ENCODE measurements at regions not wholly inside any gene's neighbourhood (a gene's known extent, or its start where the extent isn't known, plus 50 kb on each side); places are given as distances from the start of the nearest gene placed in this dataset.

DNA sequence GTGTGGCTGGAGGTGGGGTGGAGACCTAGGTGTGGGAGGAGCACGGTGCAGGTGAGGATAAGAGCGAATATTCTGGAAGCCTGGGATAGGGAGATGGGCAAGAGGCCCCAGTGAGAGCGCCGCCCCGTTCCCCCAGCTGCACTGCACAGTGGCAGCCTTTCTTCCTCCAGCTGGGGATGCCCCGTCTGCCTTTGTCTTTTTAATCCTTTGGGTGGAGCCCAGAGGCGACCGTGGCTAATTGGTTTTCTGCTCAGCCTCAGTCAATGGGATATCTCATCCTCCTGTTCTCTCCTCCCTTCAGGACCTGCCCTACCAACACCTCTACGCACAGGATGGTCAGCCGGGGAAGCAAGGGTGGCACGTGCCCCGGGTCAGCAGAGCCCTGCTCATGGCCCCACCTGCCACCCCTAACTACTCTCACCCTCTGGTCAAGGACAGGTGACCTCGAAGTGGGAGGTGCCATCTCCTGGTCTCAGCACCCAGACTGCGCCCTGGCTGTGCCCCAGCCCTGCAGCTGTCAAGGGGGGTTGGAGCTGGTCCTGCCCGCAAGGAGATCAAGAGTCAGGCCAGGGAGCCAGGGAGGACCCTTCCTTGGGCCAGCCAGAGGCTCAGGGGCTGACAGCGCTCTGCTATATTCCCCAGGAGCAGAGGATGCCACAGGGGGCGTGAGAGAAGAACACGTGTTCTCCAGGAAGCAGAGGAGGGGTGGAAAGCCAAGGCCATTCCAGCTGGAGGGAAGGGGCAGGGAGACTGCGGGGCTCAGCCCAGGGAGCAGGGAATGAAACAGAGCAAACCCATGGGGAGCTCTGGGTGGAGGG is 64.0 kb downstream of the ADRA2C start:
- intact Hi-C loops (cut with DNase I): no loop called here
- no peak for DNase-seq
- ATAC-seq (ENCODE audit: poor library complexity): no peak

DNA sequence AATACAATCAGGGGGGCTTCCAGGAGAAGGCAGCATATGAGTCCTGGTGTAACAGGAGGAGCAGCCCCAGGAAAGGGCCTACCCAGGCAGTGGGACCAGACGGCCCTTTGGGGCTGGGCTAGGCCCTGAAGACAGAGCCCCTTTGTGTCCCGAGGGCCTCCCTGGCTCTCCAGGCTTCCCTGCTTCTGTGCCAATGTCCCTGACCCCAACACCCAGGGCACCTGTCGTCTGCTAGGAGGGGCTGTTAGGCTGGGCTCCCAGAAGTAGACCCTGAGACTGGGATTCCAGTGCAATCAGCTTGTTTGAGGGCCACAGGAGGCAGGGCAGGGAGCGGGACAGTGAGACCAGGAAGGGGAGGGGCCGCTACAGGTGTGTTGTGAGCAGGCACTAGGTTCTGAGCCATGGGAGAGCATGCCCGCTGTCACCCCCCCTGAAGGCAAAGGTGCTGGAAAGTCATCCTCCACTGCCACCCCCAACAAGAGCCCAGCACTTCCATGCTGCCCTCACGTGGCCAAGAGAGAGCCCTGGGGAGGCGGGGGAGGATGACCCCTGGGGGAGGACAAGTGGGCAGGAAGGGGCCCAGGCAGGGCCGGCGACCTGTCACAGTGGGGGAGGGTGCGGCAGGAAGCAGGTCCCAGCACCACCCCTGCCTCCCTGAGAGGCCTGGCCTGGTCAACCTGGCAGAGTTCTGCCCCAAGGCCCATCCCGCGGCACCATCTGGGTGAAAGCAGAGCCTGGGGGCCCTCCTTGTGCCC is 64.8 kb downstream of the ADRA2C start:
- intact Hi-C loops (cut with DNase I): no loop called here
- ATAC-seq (ENCODE audit: poor library complexity): no peak
- peak; percentile 32 for DNase-seq

DNA sequence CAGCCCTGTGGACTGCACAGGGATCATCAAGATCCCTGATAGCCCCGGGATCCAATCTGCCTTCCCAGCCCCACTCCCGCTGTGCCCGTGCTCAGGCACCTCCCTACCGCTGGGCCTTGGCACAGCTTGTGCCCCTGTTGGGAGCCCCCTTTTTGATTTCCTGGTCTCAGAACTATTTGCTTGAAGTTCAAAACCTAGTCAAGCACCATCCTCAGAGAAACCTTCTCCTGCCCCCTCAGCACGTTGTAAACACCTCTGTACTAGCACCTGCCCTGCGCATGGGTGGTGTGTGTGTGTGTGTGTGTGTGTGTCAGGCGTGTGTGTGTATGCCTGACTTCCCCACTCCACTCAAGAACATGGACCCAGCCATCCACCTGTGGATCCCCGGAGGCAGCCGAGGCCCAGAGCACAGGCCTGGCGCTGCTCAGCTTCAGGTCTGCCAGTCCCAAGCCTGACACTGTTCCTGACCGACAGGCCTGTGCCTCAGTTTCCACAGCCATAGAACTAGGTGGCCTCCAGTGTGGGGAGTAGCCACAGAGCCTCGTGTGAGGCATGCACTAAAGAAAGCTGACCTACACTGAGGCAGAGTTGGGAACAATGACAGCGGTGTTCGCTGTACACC is 65.5 kb downstream of the ADRA2C start:
- no peak for ATAC-seq (ENCODE audit: poor library complexity)
- intact Hi-C loops (cut with DNase I): no loop called here
- DNase-seq: peak; percentile 17

DNA sequence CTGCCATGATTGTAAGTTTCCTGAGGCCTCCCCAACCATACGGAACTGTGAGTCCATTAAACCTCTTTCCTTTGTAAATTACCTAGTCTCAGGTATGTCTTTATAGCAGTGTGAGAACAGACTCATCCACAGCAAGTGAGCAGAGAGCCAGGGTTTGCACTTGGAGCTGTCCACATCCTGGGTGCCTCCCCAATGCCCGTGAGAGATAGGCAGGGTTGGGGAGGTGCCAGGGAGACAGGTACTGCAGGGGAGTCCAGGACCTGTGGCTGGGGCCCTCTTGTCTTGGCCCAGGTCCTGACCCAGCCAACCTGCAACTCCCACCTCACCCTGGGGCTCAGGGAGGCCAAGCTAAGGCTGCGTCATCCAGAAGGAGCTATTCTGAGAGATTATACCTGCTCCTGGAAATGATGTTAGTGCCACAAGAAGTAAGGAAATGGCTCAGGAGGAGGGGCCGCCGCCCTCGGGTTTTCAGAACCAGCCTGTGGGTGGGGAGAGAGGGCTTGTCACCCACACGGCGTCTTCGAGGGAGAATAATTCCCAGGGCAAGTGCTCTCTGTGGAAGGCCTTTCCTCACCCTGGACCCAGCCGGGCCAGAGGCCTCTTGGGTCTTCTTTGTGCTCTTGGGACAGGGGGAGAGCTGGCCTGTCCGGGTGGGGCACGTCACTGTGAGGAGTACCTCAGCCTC is 66.5 kb downstream of the ADRA2C start:
- ATAC-seq (ENCODE audit: poor library complexity) (no peak), DNase-seq (peak; percentile 35)
- intact Hi-C loops (cut with DNase I): no loop called here

DNA sequence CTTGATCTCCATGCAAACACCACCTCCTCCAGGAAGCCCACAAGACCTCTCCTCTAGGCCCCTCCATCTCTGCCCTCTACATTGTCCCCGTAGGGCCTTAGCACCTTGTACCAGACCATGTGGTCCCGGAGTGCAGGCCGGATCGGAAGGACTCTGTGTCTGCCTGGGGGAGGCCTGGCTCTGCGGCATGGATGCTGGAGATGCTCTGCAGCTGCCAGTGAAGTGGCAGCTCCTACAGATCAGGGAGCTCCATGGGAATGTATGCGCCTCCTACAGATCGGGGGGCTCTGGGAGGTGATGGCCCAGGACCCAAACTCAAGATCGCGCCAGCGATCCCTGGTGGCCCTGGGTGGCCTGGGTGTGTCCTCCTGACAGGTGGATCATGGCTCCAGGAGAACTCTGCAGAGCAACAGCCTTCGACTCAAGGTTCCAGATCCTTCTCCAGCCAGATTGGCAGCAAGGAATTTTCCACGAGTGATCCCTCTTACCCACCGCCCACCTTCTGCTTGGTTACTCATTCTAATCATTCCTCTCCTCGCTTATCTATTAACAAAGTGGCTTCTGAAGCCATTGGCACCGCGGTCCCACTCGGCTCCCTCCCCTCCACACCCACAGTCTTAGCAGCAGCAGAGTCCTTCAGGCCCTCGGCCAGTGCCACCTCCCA is 67.3 kb downstream of the ADRA2C start:
- intact Hi-C loops (cut with DNase I): no loop called here
- ATAC-seq (ENCODE audit: poor library complexity) (no peak), DNase-seq (peak; percentile 22)

DNA sequence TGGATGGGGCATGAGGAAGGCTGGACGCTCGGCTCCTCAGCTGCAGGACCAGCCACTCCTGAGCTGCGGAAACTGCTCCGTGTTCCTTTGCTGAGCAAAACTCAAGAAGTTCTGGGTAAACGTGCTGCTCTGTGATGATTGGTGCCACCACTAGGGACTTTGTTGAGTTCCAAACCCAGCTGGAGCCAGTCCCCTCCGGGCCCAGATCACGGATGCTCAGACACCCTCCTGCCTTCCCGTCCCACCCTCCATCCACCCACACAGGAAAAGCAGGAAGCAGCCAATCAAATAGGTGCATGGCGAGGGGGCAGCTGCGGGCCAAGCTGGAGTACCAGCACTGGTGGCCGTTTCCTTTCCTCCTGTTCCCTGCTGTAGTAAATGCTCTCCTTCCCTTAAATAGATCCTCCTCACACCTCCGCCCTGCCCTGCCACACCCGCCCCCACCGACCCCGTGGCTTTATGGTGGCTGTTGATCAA is 68.0 kb downstream of the ADRA2C start:
- DNase-seq (peak; percentile 28), ATAC-seq (ENCODE audit: poor library complexity) (no peak)
- intact Hi-C loops (cut with DNase I): no loop called here

DNA sequence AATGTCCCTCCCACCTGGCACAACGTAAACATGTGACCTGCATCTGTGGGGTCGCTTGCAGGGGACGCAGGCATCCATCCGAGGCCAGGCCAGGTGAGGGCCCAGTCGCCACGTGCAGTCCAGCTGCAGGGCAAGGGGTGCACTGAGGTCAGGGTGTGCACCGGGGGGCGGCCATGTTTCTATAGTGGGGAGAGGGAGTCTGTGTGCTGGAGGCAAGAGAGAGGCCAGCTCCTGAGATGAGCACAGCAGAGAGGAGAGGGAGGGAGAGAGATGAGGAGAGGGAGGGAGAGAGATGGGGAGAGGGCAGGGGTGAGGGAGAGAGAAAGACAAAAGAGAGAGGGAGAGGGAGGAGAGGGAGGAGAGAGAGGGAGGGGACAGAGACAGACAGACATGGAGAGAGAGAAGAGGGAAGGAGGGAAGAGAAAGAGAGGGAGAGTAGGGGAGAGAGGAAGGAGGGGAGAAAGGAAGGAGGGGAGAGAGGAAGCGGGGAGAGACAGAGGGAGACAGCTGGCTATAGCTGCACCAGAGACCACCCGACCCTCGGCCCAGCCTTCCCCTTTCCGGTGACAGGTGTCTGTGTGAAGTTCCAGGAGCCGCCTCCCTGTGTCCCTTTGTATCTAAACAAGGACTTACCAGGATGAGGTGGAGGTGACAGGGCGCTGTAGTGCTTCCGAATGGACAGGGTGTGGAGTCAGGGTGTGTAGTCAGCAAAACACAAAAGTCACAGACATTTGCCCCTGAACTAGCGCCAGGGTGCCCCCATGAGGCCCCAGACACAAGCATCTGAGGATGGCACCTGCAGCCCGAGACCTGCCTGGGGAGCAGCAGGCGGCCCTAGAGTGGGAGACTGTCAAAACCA is 68.7 kb downstream of the ADRA2C start:
- intact Hi-C loops (cut with DNase I): no loop called here
- ATAC-seq (ENCODE audit: poor library complexity) (no peak), DNase-seq (peak; percentile 17)

DNA sequence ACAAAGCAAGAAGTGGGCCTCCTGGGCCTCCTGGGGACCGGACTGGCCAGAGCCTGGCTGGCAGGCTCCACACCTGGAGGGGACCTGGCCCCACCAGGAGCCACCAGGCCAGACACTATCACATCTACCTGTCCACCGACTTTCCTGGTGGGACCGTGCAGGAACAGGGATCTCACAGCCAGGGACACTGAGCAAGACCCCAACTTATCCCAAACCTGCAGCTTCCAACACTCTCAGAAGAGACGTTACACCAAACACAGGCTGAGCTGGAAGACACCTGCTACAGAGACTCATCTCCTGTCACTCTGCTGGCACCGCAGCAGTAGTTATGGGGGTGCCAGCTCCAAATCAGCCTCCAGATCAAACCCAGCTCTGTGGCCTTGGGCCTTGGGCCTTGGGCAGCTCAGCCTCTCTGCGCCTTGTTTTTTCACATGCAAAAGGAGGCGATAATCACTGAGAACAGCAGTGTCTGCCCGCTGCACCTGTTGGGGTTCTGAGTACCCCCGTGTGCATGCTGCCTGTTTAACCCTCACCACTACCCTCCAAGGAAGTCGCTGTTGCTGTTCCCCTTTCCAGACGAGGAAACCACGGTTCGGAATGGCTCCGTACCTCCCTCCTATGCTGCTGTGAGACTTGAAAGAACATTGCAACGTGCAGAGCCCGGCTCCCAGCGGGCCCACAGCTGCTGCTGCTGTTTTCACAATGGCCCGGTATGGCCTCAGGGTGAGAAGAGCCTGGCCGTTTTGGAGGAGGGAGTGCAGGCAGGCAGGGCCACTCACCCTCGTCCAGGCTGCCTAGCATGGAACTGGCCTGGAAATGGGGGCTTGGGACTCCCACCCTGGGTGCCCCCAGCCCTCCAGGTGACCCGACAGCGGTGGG is 69.6 kb downstream of the ADRA2C start:
- DNase-seq: peak; percentile 4
- no peak for ATAC-seq (ENCODE audit: poor library complexity)
- intact Hi-C loops (cut with DNase I): no loop called here

DNA sequence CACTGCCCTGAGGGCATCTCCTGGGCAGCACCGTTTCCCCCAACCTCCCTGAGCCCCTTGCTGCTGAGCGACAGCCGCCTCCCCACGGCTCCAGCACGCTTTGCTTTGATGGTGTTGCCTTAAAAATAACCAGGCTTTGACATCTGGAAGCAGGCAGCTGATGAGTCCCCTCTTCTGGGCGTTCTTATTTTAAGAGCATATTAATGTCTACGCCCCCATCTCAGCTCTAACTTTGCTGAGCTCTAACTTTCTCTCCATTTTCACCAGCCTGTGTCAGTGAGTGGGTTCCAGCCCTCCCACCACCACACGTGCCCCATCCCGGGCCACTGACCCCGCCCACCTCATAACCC is 70.2 kb downstream of the ADRA2C start:
- ATAC-seq (ENCODE audit: poor library complexity) (no peak), DNase-seq (peak; percentile 25)
- intact Hi-C loops (cut with DNase I): no loop called here

DNA sequence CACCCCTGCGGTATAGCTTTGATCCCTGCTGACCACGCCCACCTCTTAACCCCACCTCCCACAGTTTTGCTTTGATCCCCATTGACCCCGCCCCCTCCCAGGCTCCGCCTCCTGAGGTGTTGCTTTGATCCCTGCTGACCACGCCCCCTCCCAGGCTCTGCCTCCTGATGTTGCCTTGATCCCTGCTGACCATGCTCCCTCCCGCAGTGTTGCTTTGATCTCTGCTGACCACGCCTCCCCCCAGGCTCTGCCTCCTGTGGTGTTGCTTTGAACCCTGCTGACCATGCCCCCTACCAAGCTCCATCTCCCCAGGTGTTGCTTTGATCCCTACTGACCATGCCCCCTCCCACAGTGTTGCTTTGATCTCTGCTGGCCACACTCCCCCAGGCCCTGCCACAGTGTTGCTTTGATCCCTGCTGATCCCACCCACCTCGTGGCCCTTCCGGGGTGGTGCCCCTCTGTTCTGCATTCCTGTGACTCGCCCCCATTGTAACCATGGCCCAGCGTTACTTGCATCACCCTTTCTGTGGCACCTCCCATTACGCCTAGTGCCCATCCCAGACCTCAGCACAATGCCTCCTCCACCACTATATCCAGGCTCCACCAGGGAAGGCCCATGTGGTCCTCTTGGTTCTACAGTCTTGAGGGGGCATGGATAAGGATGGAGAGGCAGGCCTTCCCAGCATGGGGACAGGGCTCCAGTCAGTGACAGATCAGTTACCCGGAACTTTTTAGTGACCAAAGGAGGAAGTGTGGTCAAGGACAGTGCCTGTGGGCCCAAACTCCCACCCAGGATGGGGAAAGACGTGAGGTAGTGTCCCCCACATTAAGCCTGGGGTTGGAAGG is 70.8 kb downstream of the ADRA2C start:
- DNase-seq: peak; percentile 25
- ATAC-seq (ENCODE audit: poor library complexity): no peak

DNA sequence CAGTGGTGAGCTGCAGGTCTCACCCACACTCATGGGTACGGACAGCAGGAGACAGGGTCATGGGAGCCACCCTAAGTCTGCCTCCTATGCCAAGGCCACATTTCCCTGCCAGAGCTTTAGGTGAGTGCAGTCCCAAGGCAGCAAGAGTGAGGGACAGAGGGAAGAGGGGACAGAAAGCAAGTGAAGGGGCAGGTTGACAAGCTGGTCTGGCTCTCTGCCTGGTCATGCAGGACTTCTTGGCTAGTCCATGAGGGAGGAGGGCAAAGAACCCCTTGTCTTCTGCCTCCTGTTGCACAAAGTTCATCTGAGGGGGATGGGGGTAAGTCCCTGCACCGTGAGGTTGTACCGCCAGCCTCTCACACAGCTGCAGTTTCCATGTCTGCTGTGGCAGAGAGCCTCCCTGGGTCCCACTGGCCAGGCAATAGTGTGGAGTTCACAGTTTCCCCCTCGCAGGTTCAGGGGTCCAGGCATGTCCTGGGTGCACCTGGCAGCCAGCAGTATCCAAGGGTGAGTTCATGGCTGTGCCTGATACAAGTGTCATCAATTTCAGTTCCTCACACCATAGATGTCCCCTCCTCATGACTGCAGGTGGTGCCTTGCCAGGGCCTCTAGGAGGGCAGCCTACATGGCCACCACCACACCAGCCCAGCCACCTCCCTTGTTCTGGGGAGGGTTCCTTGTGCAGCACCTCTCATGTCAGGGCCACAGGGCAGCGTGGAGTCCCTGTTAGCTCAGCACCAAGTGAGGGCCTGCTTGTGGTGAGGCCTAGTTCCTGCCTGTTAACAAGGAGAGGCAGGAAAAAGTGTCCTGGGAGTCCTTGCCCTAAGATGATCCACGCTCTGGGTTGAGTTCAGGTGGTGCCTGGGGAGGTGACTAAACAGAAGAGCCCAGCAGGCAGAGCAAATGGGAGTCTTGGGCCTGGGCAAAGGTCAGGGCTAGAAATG is 72.5 kb downstream of the ADRA2C start:
- DNase-seq (peak; percentile 14), ATAC-seq (ENCODE audit: poor library complexity) (no peak)
- intact Hi-C loops (cut with DNase I): no loop called here

More for the DNA sequence above, 70.8 kb downstream of the ADRA2C start:
- intact Hi-C loops (cut with DNase I): no loop called here

DNA sequence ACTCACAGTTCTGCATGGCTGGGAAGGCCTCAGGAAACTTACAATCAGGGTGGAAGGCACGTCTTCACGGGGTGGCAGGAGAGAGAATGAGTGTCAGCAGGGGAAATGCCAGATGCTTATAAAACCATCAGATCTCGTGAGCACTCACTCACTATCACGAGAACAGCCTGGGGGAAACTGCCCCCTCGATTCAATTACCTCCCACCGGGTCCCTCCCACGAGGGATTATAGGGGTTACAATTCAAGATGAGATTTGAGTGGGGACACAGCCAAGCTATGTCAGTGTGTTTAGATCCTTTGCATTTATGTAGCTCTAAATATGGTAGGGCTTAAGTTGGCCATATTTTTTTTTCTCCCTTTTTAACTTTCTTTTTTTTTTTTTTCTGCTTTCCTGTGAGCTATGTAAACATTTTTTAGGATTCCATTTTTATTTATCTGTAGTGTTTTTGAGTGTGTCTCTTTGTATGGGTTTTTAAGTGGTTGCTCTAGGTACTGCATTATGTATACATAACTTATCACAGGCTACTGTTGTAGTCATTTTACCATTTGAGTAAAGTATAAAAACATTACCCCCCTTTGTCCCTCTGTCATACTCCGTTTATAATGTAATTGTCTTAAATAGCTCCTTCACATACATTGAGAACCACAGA is 79.0 kb downstream of the ADRA2C start:
- intact Hi-C loops (cut with DNase I): no loop called here
- DNase-seq: no peak

DNA sequence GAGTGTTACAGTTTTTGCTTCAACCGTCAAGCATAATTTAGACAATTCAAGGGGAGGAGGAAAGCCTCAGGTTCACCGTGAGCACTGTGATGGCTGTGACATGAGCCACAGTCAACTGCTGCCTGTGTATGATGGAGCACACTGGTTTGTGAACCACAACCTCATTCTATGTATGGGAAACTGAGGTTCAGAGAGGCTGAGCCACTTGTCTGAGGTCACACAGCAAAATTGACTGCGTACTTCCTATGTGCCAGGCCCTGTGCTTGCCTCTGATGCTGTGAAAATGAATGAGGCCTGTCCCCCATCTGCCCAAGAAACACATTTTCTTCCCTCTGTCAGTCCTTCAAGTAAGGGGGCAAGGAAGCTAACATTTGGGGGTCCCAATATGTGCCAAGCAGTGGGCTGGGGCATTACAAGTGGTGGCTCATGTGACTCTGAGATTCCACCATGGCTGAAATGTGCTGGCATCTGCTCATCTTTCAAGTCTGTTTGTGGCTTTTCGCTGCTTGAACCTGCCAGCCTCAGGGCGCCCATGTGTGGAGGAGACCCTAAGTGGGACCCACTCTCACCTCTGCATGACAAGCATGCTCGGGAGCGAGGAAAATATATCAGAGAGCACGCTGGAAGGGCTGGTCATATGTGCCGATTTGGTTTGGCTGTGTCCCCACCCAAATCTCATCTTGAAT is 79.7 kb downstream of the ADRA2C start:
- DNase-seq: no peak
- no peak for ATAC-seq (ENCODE audit: poor library complexity)
- intact Hi-C loops (cut with DNase I): no loop called here

More for the DNA sequence above, 79.0 kb downstream of the ADRA2C start:
- no peak for ATAC-seq (ENCODE audit: poor library complexity)
